Activated T-cell treated with anti-CD3 and anti-CD28 coated beads, Interleukin-2, amount 50 U/mL, for 1 hour (primary cell): ENCODE measurements at regions not wholly inside any gene's neighbourhood (a gene's known extent, or its start where the extent isn't known, plus 50 kb on each side); places are given as distances from the start of the nearest gene placed in this dataset.

Experiments
- DNase-seq: peaks from one replicate; pipeline ENCODE4 v3.0.0-alpha.2; 2020

DNA sequence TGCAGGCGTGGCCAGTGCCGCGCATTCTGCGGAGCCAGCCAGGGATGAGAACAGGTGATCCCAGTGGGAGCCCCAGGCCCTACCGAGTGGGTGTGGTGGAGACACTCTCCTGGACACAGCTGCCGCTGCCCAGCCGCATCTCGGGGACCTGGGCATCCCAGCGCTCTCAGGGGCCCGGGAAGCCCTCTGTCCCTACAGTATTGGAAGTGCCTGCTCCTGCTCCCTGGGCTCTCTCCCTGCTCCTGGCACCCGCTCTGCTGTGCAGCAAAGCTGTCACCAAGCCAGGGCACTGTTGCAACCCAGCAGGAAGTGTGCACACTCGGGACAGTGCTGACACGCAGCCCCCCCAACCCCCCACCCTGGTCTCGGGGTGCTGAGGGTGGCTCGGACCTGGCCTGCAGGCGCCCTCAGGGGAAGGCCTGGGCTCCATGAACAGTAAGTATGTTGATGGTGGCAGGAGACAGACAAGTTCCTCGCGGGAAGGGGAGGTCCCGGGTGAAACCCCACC, 1177.4 kb upstream of the GBE1 start:
- DNase-seq = no peak

GRCh38 chr3:82927309-82928253, 1166.1 kb upstream of the GBE1 start:
- DNase-seq = no peak

DNA sequence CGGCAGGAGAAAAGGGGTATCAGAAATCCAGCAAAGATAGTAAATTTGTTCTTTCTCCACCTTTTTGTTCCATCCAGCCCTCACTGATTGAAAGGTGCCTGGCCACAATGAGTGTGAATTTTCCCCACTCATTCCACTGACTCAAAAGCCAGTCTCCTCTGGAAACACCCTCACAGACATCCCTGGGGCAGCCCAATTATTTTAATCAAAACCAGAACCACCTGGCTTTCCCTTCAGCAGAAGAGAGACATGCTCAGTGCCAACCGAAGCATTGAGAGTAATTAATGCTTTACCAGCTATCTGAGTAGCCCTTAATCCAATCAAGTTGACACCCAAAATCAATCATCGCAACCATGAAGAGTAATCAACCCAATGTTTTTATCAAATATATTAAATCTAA, 1129.6 kb upstream of the GBE1 start:
- DNase-seq = no peak

DNA sequence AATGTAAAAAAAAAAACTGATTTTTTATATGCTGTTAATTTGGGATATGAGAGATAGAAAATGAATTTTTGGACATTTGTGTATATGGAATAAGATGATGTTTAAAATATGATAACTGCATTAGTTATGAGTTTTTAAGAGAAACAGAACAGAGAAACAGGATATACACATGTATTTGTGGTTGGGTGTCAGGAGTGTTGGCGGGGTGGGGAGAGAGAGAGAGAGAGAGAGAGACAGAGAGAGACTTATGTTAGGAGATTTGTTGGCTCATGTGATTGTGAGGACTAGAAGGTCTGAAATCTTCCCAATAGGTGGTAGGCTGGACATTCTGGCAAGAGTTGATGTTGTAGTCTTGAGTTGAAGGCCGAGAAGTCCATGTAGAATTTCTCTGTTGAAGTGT, 1121.6 kb upstream of the GBE1 start:
- no peak for DNase-seq

DNA sequence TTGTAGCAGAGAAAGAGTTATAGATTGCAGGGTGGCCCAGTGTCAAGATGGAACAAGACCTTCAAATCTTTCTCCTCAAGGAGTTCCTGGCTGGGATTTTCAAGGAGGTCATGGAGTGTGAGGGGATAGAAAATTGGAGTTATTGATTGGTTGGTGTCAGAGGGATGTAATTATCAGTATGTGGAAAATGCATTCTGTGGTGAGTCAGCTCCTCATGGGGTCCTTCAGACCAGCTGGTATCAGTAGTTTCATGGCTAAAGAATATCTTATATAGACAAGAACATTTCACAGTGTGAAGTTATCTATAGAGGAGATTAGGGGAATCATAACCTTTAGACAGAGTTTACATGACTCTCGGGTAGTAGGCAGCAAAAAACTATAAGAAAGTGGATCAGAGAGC, 1114.0 kb upstream of the GBE1 start:
- DNase-seq = no peak

DNA sequence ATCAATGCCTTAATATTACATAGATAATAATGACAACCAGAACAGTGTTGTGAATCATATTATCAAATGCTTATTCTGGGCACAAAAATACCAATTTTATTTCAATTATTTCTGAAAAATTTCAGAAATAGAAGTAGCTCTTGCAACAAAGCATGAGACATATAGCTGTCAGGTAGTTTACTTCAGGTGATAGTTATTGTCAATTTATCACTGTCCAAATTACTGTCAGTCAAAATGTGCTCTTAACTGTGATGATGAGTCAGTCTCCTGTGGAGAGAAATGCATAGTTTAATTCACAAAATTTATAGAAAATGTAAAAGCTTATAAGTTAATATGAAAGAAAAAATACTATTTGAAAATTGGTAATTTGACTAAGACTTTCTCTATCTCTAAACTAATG, 1078.4 kb upstream of the GBE1 start:
- DNase-seq = no peak

DNA sequence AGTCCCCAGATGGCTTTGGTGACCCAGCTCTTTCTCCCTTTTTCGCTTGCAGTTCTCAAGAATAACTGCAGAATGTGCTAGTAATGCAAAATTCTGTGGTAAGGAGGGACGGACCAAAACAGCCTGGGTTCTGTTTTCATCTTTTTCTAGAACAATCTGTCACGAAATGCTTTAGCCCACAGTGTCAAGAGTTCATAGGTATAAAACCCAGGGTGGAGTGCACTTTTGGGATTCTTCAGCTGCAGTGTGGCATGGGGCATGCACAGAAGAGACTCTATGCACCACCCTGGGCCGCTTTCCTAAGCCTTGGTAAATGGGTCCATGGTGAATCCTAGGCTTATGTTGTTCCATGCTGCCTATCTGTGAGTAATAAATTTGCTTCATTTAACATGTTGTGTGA, 1072.7 kb upstream of the GBE1 start:
- DNase-seq = no peak

DNA sequence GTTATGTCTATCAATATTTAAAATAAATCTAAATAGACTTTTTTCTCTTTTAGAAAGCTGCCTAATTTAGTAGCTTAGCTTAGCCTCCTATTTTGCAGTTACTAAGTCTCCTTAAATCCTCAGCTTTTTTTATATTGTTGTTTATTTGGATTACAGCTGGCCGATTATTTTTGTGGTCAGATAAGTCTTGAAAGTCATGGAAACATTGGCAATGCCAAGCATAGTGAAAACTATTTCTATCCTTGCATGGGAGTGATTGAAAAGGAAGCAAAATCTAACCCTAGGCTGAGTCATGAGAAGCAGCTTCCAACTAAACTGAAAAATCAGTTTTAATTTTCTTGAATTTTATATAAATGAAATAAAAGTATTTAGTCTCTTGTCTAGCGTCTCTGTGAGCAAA, 1063.0 kb upstream of the GBE1 start:
- DNase-seq = no peak

GRCh38 chr3:82816086-82816485, 1054.6 kb upstream of the GBE1 start:
- no peak for DNase-seq

DNA sequence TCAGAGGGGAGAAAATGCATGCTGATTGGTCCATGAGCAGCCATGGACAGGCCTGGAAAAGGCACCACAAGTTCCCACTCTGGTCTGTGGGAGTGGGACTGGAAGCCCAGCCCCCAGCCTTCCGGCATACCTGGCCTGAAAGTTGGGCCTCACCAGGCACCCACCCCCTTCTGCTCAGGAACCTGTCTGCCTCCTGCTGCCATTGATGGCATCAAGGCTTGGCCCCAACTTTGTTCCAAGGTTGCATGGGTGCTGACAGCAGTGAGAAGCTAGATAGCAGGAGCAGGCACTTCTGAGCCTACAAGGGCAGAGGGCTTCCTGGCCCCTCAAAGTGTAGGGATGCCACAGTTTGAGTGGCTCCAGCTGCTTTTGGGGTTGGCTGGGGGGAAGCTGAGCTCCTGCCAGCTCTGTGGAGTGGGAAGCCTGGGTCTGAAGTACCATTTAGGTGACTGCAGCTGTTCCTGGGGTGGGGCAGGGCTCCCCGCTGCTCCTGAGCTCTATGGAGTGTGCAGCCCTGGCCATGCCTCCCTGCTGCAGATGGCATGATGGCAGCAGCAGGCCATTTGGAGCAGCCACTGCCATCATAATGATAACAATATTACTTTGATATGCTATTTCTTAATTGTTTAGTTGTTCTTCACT, 1054.1 kb upstream of the GBE1 start:
- DNase-seq = no peak

DNA sequence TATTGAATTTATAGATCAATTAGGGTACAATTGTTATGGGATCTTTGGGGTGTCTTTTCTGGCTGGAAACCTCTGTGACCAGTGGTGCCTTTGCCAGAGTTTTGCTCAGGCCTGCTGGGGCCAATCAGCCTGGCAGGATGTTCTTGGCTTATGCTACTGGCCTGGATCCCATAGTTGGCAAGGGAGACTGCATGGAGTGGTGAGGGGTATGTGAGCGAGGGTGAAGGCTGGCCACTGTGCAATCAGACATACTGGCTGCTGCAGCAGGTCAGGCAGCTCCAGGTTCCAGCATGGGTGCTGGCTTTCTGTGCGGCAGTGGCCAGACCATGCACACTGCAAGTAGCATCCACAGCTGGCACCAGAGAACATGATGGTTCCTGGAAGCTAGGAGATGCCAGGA, 1053.2 kb upstream of the GBE1 start:
- DNase-seq = no peak

- DNase-seq = no peak
These were observed 1046.3 kb upstream of the GBE1 start for GRCh38 chr3:82807781-82808180.

- DNase-seq = no peak
These were observed 1041.1 kb upstream of the GBE1 start for GRCh38 chr3:82802501-82802900.

GRCh38 chr3:82800248-82800647, 1038.8 kb upstream of the GBE1 start:
- DNase-seq = no peak

DNA sequence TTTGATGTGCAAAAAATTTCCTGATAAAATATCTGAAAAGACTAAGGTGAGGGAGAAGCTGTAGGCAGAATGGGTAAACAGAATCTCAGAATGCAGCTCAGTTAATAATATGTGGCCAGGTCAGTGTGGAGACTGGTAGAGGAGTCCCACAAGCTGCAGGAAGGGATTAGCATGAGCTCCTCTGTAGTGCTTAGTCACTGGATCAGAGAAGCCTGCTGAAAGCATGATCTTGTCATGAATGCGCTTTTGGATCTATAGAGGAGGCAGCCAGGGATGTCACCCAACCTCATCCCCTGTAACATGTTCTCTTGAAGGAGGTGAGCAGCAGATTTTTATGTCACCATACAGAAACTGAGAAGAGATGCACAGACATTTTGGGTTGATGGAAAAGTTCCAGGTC, 1035.3 kb upstream of the GBE1 start:
- DNase-seq = no peak

DNA sequence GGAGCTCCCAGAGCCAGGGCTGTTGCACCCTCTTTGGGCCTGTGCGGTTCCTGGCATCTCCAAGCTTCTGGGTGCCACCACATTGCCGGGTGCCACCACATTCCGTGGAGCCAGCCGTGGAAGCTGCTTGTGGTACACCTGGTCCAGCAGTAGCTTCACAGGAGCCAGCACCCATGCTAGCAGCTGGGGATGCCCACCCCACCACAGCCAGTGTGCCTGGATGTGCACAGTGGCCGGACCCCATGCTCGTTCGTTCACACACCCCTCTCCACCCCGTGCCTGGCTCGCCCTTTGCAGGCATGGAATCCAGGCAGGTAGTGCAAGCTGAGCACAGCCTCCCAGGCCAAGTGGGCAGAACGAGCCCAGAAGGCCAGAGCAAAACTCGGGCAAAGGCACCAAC, 1029.8 kb upstream of the GBE1 start:
- no peak for DNase-seq

DNA sequence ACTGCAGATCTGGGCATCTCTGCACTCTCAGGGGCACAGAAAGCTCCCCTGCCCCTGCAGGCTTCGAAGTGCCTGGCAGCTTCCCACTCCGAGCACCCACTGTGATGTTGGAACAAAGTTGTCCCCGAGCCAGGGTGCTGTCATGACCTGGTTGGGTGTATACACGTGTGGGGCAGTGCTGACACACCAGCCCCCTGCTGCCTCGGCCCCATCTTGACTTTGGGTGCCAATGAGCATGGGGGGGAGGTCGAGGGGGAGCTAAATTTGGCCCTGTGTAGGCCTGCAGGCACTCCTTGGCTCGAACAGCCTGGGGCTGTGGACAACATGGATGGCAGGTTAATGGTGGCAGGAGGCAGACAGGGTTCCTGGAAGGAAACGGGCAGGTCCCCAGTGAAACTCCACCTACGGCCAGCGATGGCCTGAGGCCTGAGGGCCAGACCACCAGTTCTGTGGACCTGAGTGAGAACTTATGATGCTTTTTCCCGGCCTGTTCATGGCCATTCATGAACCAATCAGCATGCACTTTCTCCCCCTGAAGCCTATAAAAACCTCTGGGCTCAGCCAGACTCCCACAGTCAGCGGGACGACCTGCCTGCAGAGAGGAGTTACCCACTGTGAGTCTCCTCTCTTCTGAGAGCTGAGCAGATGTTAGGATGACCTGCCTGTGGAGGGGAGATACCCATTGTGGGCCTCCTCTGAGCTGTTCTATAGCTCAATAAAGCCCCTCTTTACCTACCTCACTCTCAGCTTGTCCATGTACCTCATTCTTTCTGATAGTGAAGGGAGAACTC, 1029.1 kb upstream of the GBE1 start:
- no peak for DNase-seq

DNA sequence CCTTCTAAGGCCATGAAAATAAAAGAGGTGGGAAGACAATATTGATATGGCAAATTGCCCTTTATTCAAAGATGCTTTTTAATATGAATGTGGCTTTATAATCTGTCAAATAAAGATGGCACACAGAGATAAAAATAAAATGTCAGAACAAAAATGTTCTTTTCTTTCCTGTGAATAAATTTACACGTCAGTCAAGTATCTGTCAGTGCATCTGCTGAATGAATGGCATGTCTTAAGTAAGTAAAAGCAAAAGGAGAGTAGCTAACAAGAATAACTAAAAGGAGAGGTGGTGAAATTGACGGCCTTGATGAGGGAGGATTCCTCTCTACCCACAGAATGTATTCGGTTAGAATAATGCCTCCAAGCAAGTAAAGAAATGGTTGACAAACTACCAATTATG, 1021.7 kb upstream of the GBE1 start:
- no peak for DNase-seq

DNA sequence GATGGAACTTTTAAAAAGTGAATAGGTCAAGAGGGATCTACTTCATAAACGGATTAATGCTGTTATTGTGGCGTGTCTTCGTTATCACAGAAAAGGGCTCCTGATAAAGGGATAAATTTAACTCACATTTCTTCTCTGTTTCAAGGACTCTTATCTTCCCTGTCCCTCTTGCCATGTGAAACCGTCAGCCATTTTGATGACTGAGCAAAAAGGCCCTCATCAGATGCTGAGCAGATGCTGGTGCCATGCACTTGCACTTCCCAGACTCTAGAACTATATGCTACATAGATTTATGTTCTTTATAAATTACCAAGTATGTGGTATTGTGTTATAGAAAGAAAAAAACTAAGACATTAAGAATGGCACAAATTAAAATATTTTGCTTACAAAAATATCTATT, 1011.8 kb upstream of the GBE1 start:
- no peak for DNase-seq

DNA sequence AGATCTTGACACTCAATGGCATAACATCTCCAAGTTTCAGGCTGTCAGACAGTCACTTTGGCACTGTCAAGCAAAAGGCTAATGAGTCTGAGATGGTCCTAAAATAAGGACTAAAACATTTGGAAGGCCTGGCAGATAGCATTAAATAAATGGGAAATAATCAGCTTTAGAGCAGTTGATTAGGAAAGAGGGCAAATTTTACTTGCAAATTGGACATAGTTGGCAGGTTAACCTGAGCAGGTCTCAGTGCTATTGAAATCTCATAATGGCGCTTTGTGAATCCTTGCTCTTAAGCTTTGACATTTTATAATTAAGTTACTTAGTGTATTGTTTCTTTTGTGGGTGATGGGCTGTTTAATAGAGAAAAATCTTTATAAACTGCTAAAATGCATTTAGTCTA, 1003.1 kb upstream of the GBE1 start:
- no peak for DNase-seq

DNA sequence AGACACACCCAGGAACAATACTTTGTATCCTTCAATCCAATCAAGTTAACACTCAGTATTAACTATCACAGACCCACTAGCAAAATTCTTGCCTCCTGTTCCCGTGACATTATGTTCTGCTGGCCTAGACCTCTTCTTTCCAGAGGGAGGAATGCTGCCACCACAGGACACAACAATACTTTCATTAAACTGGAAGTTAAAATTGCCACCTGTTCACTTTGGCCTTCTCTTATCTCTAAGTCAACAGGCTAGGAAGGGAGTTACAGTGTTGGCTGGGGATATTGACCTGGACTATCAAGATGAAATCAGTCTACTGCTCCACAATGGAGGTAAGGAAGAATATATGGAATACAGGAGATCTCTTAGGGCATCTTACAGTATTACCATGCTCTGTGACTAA, 1000.4 kb upstream of the GBE1 start:
- DNase-seq = no peak

DNA sequence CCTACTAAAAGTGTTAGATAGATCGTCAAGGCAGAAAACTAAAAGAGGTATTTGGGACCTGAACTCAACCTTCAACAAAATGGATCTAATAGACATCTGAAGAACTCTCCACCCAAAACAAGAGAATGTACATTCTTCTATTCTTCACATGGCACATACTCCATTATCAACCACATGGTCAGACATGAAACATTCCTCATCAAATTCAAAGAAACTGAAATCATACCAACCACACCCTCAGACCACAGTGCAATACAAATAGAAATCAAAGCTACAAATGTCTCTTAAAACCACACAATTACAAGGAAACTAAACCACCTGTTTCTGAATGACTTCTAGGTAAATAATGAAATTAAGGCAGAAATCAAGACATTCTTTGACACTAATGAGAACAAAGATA, 984.1 kb upstream of the GBE1 start:
- DNase-seq = no peak

DNA sequence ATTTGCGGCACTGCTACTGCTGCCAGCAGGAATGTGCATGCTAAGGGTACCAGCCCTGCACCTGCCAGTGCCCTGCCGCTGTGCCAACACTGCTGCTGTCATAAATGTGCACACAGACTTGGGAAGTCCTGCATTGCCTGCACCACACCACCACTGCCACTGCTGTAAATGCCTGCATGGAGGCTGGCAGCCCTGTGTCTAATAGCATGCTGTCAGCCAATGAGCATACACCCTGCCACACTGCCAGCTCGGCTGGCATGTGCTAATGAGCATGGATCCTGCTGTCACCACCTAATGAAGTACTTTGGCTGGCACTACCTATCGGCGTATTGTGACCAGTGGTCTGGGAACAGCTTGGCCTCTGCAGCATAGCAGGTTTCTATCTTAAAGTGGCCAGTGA, 981.8 kb upstream of the GBE1 start:
- no peak for DNase-seq

- DNase-seq = no peak
These were observed 979.9 kb upstream of the GBE1 start for GRCh38 chr3:82741346-82741745.
